Transverse colon (tissue), 4 donors: ENCODE measurements at regions not wholly inside any gene's neighbourhood (a gene's known extent, or its start where the extent isn't known, plus 50 kb on each side); places are given as distances from the start of the nearest gene placed in this dataset.

Experiments
- EP300 ChIP-seq: sonication (generic); formaldehyde crosslinking; IDR thresholded peaks from one replicate; pipeline ENCODE4 v1.6.1; 2017; ENCODE audit warnings: antibody characterized with exemption, low read depth
- POLR2A ChIP-seq: fragments of 450-650 bp; IDR thresholded peaks from one replicate; pipeline ENCODE4 v1.6.1; 2016; ENCODE audit warnings: antibody characterized with exemption, mild to moderate bottlenecking, moderate library complexity
- POLR2AphosphoS5 ChIP-seq, 3 donors: sonication (generic); formaldehyde crosslinking; IDR thresholded peaks; one replicate each; pipeline ENCODE4 v1.6.1; 2016; ENCODE audit warnings: antibody characterized with exemption in 3 of 3
- TF ChIP-seq, protein P1 (sequence below), 5 experiments: fragments of 200-600 bp in 3 of 5; fragments of 450-650 bp in 2 of 5; sonication (generic) in 3 of 5; IDR thresholded peaks; 1 replicate in 2 of 5; 2 replicates in 3 of 5; pipeline ENCODE4 v1.5.1; 2016 to 2017; ENCODE audit warnings: antibody characterized with exemption in 5 of 5, inconsistent platforms in 3 of 5, mild to moderate bottlenecking in 2 of 5, moderate library complexity in 1 of 5

DNA sequence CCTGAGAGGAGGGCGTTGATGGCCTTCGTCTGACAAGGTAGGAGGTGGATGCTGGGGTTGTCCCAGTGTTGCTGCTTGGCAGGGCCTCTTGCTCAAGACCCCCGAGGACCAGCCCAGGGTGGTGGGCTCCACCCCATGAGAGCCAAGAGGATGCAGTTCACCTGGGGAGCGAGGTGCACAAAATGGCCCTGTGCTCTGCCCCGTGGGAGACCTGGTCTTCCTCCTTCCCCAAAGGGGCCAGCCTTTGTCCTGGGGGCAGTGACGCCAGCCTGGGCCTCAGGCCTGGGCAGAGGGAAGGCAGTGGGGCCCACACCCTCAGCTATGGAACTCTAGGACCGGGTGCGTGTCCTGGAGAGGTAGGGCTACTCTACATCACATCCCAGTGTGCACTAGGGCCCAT is 1233.3 kb downstream of the TBC1D22A start:
- TF ChIP-seq POLR2A (no peak), POLR2AphosphoS5 (IDR thresholded peaks at IDR 0.05) (no peak), EP300 (no peak)
- TF ChIP-seq, protein P1, sequence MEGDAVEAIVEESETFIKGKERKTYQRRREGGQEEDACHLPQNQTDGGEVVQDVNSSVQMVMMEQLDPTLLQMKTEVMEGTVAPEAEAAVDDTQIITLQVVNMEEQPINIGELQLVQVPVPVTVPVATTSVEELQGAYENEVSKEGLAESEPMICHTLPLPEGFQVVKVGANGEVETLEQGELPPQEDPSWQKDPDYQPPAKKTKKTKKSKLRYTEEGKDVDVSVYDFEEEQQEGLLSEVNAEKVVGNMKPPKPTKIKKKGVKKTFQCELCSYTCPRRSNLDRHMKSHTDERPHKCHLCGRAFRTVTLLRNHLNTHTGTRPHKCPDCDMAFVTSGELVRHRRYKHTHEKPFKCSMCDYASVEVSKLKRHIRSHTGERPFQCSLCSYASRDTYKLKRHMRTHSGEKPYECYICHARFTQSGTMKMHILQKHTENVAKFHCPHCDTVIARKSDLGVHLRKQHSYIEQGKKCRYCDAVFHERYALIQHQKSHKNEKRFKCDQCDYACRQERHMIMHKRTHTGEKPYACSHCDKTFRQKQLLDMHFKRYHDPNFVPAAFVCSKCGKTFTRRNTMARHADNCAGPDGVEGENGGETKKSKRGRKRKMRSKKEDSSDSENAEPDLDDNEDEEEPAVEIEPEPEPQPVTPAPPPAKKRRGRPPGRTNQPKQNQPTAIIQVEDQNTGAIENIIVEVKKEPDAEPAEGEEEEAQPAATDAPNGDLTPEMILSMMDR (IDR thresholded peaks at IDR 0.05) = no peak
